Loucy (cell line): ENCODE measurements at regions not wholly inside any gene's neighbourhood (a gene's known extent, or its start where the extent isn't known, plus 50 kb on each side); places are given as distances from the start of the nearest gene placed in this dataset.

Experiments
- H2AFZ ChIP-seq: fragments of 200-600 bp; sonication (generic); 2 replicates; pipeline ENCODE4 v1.6.0; 2016; ENCODE audit warnings: antibody characterized with exemption, mild to moderate bottlenecking, low read length, moderate library complexity
- H3F3A ChIP-seq: fragments of 200-600 bp; 2 replicates; pipeline ENCODE4 v1.6.0; 2016; ENCODE audit warnings: antibody characterized with exemption, low read depth, mild to moderate bottlenecking
- H3K27me3 ChIP-seq: fragments of 200-600 bp; sonication (generic); 2 replicates; pipeline ENCODE4 v1.6.1; 2014; ENCODE audit warnings: low read length, mild to moderate bottlenecking; ENCODE audit not compliant: insufficient read depth, poor library complexity, severe bottlenecking
- H3K36me3 ChIP-seq: fragments of 200-600 bp; sonication (generic); 2 replicates; pipeline ENCODE4 v1.6.1; 2016; ENCODE audit warnings: low read length; ENCODE audit not compliant: insufficient read depth
- H3K4me1 ChIP-seq: fragments of 200-600 bp; sonication (generic); 2 replicates; pipeline ENCODE4 v1.5.1; 2014; ENCODE audit warnings: low read length, mild to moderate bottlenecking; ENCODE audit not compliant: insufficient read depth, poor library complexity, severe bottlenecking
- H3K4me2 ChIP-seq: fragments of 200-600 bp; sonication (generic); 2 replicates; pipeline ENCODE4 v1.6.0; 2014; ENCODE audit warnings: antibody characterized with exemption, low read length, low read depth, mild to moderate bottlenecking; ENCODE audit not compliant: poor library complexity, severe bottlenecking
- H3K4me3 ChIP-seq: fragments of 200-600 bp; sonication (generic); 2 replicates; pipeline ENCODE4 v1.5.1; 2014; ENCODE audit warnings: low read length, mild to moderate bottlenecking, mixed read lengths; ENCODE audit not compliant: poor library complexity, severe bottlenecking
- H3K79me2 ChIP-seq: fragments of 200-600 bp; sonication (generic); 2 replicates; pipeline ENCODE4 v1.6.1; 2014; ENCODE audit warnings: low read length; ENCODE audit not compliant: insufficient read depth
- H3K9ac ChIP-seq: fragments of 200-600 bp; sonication (generic); 2 replicates; pipeline ENCODE4 v1.6.0; 2014; ENCODE audit warnings: mild to moderate bottlenecking, low read depth, low read length, moderate library complexity; ENCODE audit not compliant: poor library complexity, severe bottlenecking
- H3K9me2 ChIP-seq: fragments of 200-600 bp; sonication (generic); replicated peaks from 2 replicates; pipeline ENCODE4 v1.6.1; 2016; ENCODE audit warnings: low read depth, low read length, mixed read lengths
- H3K9me3 ChIP-seq: fragments of 200-600 bp; sonication (generic); 2 replicates; pipeline ENCODE4 v1.6.1; 2014; ENCODE audit warnings: mild to moderate bottlenecking, antibody characterized with exemption, low read length, low read depth; ENCODE audit not compliant: insufficient read depth
- H4K20me1 ChIP-seq: fragments of 200-600 bp; sonication (generic); 2 replicates; pipeline ENCODE4 v1.6.0; 2014; ENCODE audit warnings: antibody characterized with exemption, low read length, mild to moderate bottlenecking; ENCODE audit not compliant: insufficient read depth, poor library complexity, severe bottlenecking
- CTCF ChIP-seq: fragments of 200-600 bp; sonication (generic); conservative IDR thresholded peaks from 2 replicates; pipeline ENCODE4 v1.5.1; 2014; ENCODE audit warnings: mild to moderate bottlenecking, antibody characterized with exemption, low read length
- EZH2phosphoT487 ChIP-seq: fragments of 200-600 bp; IDR thresholded peaks from 2 replicates; pipeline ENCODE4 v1.6.1; 2018; ENCODE audit warnings: antibody characterized with exemption, mild to moderate bottlenecking, moderate library complexity, borderline replicate concordance

GRCh38 chr6:48197941-48198340 lies 86.9 kb upstream of the PTCHD4 start:
- H3K27me3 ChIP-seq: no peaks in the 10 kb centered on the region
- H4K20me1 ChIP-seq: no peaks in the 10 kb centered on the region
- H3K4me1 ChIP-seq: no peaks in the 10 kb centered on the region
- H3K9me2 ChIP-seq: no peaks in the 10 kb centered on the region
- no peaks in the 10 kb centered on the region for H3K79me2 ChIP-seq
- TF ChIP-seq EZH2phosphoT487 (no peak), CTCF (no peak)
- no peak overlapping the region for H3K4me2 ChIP-seq
- no peaks in the 10 kb centered on the region for H3F3A ChIP-seq
- no peak overlapping the region for H3K4me3 ChIP-seq
- no peaks in the 10 kb centered on the region for H3K9me3 ChIP-seq
- H2AFZ ChIP-seq: no peak overlapping the region
- H3K9ac ChIP-seq: no peak overlapping the region
- H3K36me3 ChIP-seq: no peaks in the 10 kb centered on the region

DNA sequence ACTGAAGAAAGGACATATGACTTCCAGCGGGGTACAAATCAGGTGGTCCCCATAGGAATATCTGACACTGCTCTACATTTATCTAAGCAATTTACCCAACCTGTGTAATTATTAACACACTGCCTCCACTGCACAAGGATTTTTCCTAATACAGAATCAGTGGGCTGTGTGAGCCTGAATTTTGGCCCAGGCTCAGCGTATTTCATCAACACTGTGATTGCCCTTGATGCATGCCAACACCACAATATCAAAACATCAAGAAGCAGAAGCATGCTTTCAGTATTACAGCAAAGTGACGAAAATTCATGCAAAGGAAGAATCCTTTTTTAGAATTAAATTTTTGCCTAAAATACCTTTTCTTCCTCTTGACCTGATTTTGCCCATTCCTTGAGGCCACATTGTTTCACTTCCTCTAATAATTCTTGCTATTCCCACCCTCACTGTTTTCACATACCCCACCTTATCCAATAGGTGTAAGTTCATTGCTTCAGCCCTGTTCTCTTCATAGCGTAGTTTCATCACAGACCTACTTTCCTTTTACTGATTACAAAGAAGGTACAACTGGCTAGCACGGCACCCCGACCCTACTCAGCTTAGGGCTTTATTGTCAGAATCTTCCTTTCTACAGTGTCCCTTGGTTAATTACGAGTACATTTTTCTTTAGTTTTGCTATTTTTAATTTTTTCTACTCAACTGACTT lies 83.7 kb upstream of the PTCHD4 start:
- Histone ChIP-seq H3K79me2 (no peaks in the 10 kb centered on the region), H3K9ac (no peak overlapping the region)

DNA sequence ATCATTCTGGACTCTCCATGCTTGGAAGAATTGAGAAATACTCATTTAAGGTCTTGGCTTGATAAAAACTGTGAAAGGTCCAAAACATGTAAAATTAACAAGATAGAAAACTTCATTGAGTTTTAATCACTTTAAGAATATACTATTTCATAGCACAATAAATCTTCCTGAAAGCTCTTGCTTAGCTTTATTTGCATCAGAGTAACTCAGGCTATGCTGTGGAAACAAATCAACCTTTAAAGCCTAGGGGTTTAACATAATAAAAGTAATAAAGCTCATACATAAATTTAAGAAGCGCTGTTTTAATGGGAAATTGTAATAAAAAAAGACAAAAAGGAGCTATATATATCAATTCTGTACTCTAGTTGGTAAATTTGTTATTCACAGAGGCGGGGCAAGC lies 77.2 kb upstream of the PTCHD4 start:
- no peak overlapping the region for H2AFZ ChIP-seq
- H3K27me3 ChIP-seq: no peaks in the 10 kb centered on the region
- H3K9me2 ChIP-seq: no peaks in the 10 kb centered on the region
- TF ChIP-seq CTCF: no peak
- no peak for TF ChIP-seq EZH2phosphoT487
- H3K4me3 ChIP-seq: no peak overlapping the region
- no peaks in the 10 kb centered on the region for H3F3A ChIP-seq
- H3K4me1 ChIP-seq: no peaks in the 10 kb centered on the region
- no peaks in the 10 kb centered on the region for H4K20me1 ChIP-seq
- no peaks in the 10 kb centered on the region for H3K9me3 ChIP-seq
- H3K36me3 ChIP-seq: no peaks in the 10 kb centered on the region
- no peak overlapping the region for H3K4me2 ChIP-seq
- no peak overlapping the region for H3K9ac ChIP-seq
- no peaks in the 10 kb centered on the region for H3K79me2 ChIP-seq

More for the DNA sequence above, 83.7 kb upstream of the PTCHD4 start:
- Histone ChIP-seq H3K9me2 (no peaks in the 10 kb centered on the region), H3K4me2 (no peak overlapping the region), H3F3A (no peaks in the 10 kb centered on the region), H3K36me3 (no peaks in the 10 kb centered on the region), H3K4me1 (no peaks in the 10 kb centered on the region), H3K27me3 (no peaks in the 10 kb centered on the region), H2AFZ (no peak overlapping the region), H4K20me1 (no peaks in the 10 kb centered on the region), H3K9me3 (no peaks in the 10 kb centered on the region), H3K4me3 (no peak overlapping the region)
- TF ChIP-seq CTCF (no peak), EZH2phosphoT487 (no peak)
